IMR-90 (cell line): ENCODE measurements at regions not wholly inside any gene's neighbourhood (a gene's known extent, or its start where the extent isn't known, plus 50 kb on each side); places are given as distances from the start of the nearest gene placed in this dataset.

Source experiments
- ATAC-seq: fragments of 200-7000 bp; cut with Tn5 transposase; 2 replicates; pipeline ENCODE4 v1.9.1; 2020; ENCODE audit warnings: low read depth, mild to moderate bottlenecking, moderate library complexity
- BruUV-seq: library from RNA; stranded (reverse); fragments of 400-500 nt; replicated peaks from 2 replicates; lab custom pipeline; 2021; lab: Mats Ljungman, UMichigan
- CTCF ChIA-PET: fragments of 300-600 bp; formaldehyde crosslinking; extraction: SDS; loops from one replicate; lab custom pipeline; 2021; ENCODE audit warnings: antibody characterized with exemption; lab: Yijun Ruan, JAX
- POLR2A ChIA-PET: fragments of 300-600 bp; sonication (Branson Sonifier 250); formaldehyde crosslinking; loops from one replicate; lab custom pipeline; 2022; ENCODE audit warnings: antibody characterized with exemption; ENCODE audit not compliant: unreplicated experiment; lab: Charles Lee
- DNase-seq: peaks from one replicate; pipeline ENCODE4 v3.0.0; 2013
- H2AFZ ChIP-seq: replicated peaks from 2 replicates; pipeline ENCODE3; 2013; ENCODE audit warnings: low read length, mild to moderate bottlenecking; ENCODE audit not compliant: poor library complexity
- H2AK5ac ChIP-seq: 2 replicates; pipeline ENCODE4 v1.6.1; 2013; ENCODE audit warnings: low read depth, low read length, inconsistent platforms
- H2AK9ac ChIP-seq: replicated peaks from 2 replicates; pipeline ENCODE3; 2013; ENCODE audit warnings: mild to moderate bottlenecking, low read depth, low read length, moderate library complexity; ENCODE audit not compliant: poor library complexity
- H2BK120ac ChIP-seq: 2 replicates; pipeline ENCODE4 v1.6.1; 2013; ENCODE audit warnings: low read depth, low read length, inconsistent platforms
- H2BK15ac ChIP-seq: 3 replicates; pipeline ENCODE4 v1.6.1; 2013; ENCODE audit warnings: low read depth, low read length, inconsistent platforms
- H2BK20ac ChIP-seq: 2 replicates; pipeline ENCODE4 v1.6.1; 2013; ENCODE audit warnings: low read depth, mild to moderate bottlenecking, inconsistent platforms, low read length, moderate library complexity
- H2BK5ac ChIP-seq: 2 replicates; pipeline ENCODE4 v1.6.1; 2013; ENCODE audit warnings: mild to moderate bottlenecking, low read depth, low read length, inconsistent platforms; ENCODE audit not compliant: poor library complexity, severe bottlenecking
- H3K14ac ChIP-seq: replicated peaks from 2 replicates; pipeline ENCODE4 v1.6.1; 2013; ENCODE audit warnings: low read depth, low read length, inconsistent platforms
- H3K18ac ChIP-seq: 2 replicates; pipeline ENCODE4 v1.6.1; 2013; ENCODE audit warnings: low read depth, low read length, control low read depth
- H3K23ac ChIP-seq: 2 replicates; pipeline ENCODE4 v1.6.1; 2013; ENCODE audit warnings: low read depth, low read length, inconsistent platforms
- H3K27ac ChIP-seq: 2 replicates; pipeline ENCODE4 v1.5.1; 2013; ENCODE audit warnings: mild to moderate bottlenecking, control low read depth, low read length; ENCODE audit not compliant: insufficient read depth
- H3K27me3 ChIP-seq: 2 replicates; pipeline ENCODE4 v1.6.1; 2013; ENCODE audit warnings: low read length; ENCODE audit not compliant: control insufficient read depth, insufficient read depth
- H3K36me3 ChIP-seq: 2 replicates; pipeline ENCODE4 v1.6.1; 2013; ENCODE audit warnings: low read length, mixed read lengths; ENCODE audit not compliant: control insufficient read depth, insufficient read depth
- H3K4ac ChIP-seq: 2 replicates; pipeline ENCODE4 v1.6.1; 2013; ENCODE audit warnings: low read depth, low read length, inconsistent platforms
- H3K4me1 ChIP-seq: 2 replicates; pipeline ENCODE4 v1.6.1; 2013; ENCODE audit warnings: low read length, mixed read lengths; ENCODE audit not compliant: control insufficient read depth, insufficient read depth
- H3K4me2 ChIP-seq: 2 replicates; pipeline ENCODE4 v1.6.1; 2013; ENCODE audit warnings: low read depth, mild to moderate bottlenecking, control low read depth, low read length, moderate library complexity
- H3K4me3 ChIP-seq: 2 replicates; pipeline ENCODE4 v1.5.1; 2013; ENCODE audit warnings: low read depth, mild to moderate bottlenecking, control low read depth, low read length, moderate library complexity; ENCODE audit not compliant: insufficient read depth
- H3K56ac ChIP-seq: 2 replicates; pipeline ENCODE4 v1.6.1; 2013; ENCODE audit warnings: low read length, inconsistent platforms; ENCODE audit not compliant: insufficient read depth; ENCODE audit errors: extremely low read depth
- H3K79me1 ChIP-seq, 2 experiments: 2 replicates each; pipeline ENCODE4 v1.6.1; 2013; ENCODE audit warnings: low read length in 2 of 2, inconsistent platforms in 1 of 2, low read depth in 1 of 2
- H3K9ac ChIP-seq: 2 replicates; pipeline ENCODE4 v1.6.1; 2013; ENCODE audit warnings: low read depth, low read length, control low read depth
- H3K9me1 ChIP-seq: 2 replicates; pipeline ENCODE4 v1.6.1; 2013; ENCODE audit warnings: low read length, inconsistent platforms; ENCODE audit not compliant: insufficient read depth
- H3K9me3 ChIP-seq: 2 replicates; pipeline ENCODE4 v1.6.1; 2013; ENCODE audit warnings: low read length; ENCODE audit not compliant: control insufficient read depth, insufficient read depth
- H4K20me1 ChIP-seq: 2 replicates; pipeline ENCODE4 v1.6.1; 2013; ENCODE audit warnings: low read length, inconsistent platforms; ENCODE audit not compliant: insufficient read depth
- H4K5ac ChIP-seq: 2 replicates; pipeline ENCODE4 v1.6.1; 2013; ENCODE audit warnings: mild to moderate bottlenecking, low read depth, low read length, control low read depth
- H4K8ac ChIP-seq, 2 experiments: 2 replicates each; pipeline ENCODE4 v1.6.1; 2013; ENCODE audit warnings: low read depth in 2 of 2, low read length in 2 of 2, control low read depth in 1 of 2, inconsistent platforms in 1 of 2
- H4K91ac ChIP-seq: 2 replicates; pipeline ENCODE4 v1.6.1; 2013; ENCODE audit warnings: low read depth, low read length, inconsistent platforms; ENCODE audit not compliant: insufficient read depth
- BHLHE40 ChIP-seq: fragments of 150-350 bp; IDR thresholded peaks from 2 replicates; pipeline ENCODE4 v1.6.1; 2016; ENCODE audit warnings: mild to moderate bottlenecking, low read depth, low read length
- CEBPB ChIP-seq: IDR thresholded peaks from 2 replicates; pipeline ENCODE4 v1.6.1; 2012; ENCODE audit warnings: low read depth, low read length, improper control_type of control experiment
- CHD1 ChIP-seq: IDR thresholded peaks from 2 replicates; pipeline ENCODE4 v1.6.1; 2012; ENCODE audit warnings: low read depth, low read length, improper control_type of control experiment
- CTCF ChIP-seq: conservative IDR thresholded peaks from 2 replicates; pipeline ENCODE4 v1.5.1; 2012; ENCODE audit warnings: mild to moderate bottlenecking, low read depth, low read length, improper control_type of control experiment
- ELK1 ChIP-seq: fragments of 150-350 bp; IDR thresholded peaks from 2 replicates; pipeline ENCODE4 v1.6.1; 2016; ENCODE audit warnings: low read depth, mild to moderate bottlenecking, low read length, moderate library complexity, borderline replicate concordance
- FOS ChIP-seq: fragments of 150-350 bp; IDR thresholded peaks from 2 replicates; pipeline ENCODE4 v1.6.1; 2016; ENCODE audit warnings: low read depth, low read length
- MAFK ChIP-seq: IDR thresholded peaks from 2 replicates; pipeline ENCODE4 v1.6.1; 2012; ENCODE audit warnings: low read depth, low read length, improper control_type of control experiment
- MAZ ChIP-seq: IDR thresholded peaks from 2 replicates; pipeline ENCODE4 v1.6.1; 2012; ENCODE audit warnings: low read depth, mild to moderate bottlenecking, low read length, improper control_type of control experiment, moderate library complexity, borderline replicate concordance
- MXI1 ChIP-seq: IDR thresholded peaks from 2 replicates; pipeline ENCODE4 v1.6.1; 2012; ENCODE audit warnings: low read depth, mild to moderate bottlenecking, low read length, moderate library complexity, borderline replicate concordance
- NFE2L2 ChIP-seq: fragments of 150-350 bp; IDR thresholded peaks from 2 replicates; pipeline ENCODE4 v1.6.1; 2016; ENCODE audit warnings: low read depth, mild to moderate bottlenecking, low read length
- POLR2A ChIP-seq: IDR thresholded peaks from 2 replicates; pipeline ENCODE4 v1.6.1; 2012; ENCODE audit warnings: mild to moderate bottlenecking, low read depth, low read length
- RAD21 ChIP-seq: IDR thresholded peaks from 2 replicates; pipeline ENCODE4 v1.6.1; 2012; ENCODE audit warnings: low read length, improper control_type of control experiment
- RCOR1 ChIP-seq: IDR thresholded peaks from 2 replicates; pipeline ENCODE4 v1.6.1; 2012; ENCODE audit warnings: mild to moderate bottlenecking, low read length, improper control_type of control experiment; ENCODE audit not compliant: insufficient replicate concordance
- RFX5 ChIP-seq: IDR thresholded peaks from 2 replicates; pipeline ENCODE4 v1.8.0; 2012; ENCODE audit warnings: low read depth, mild to moderate bottlenecking, low read length, moderate library complexity
- SMC3 ChIP-seq: fragments of 150-350 bp; IDR thresholded peaks from 2 replicates; pipeline ENCODE4 v1.6.1; 2016; ENCODE audit warnings: low read depth, mild to moderate bottlenecking, antibody characterized with exemption, low read length, moderate library complexity
- USF2 ChIP-seq: fragments of 150-350 bp; IDR thresholded peaks from 2 replicates; pipeline ENCODE4 v1.6.1; 2017; ENCODE audit warnings: mild to moderate bottlenecking, antibody characterized with exemption, low read length, low read depth
- WGBS, 2 experiments: methylation state at CpG; one replicate each; pipeline versions ENCODE4 v1.1.5 to v1.1.7; 2013; ENCODE audit warnings: missing lambda C conversion rate in 2 of 2; ENCODE audit not compliant: insufficient read length in 1 of 2; ENCODE audit errors: extremely low coverage in 2 of 2; 5-methylcytosine and 5-hydroxymethylcytosine counted together
- dilution Hi-C: fragments of 300-500 bp; cut with HindIII; formaldehyde crosslinking; loops from one replicate; pipeline ENCODE4 v1.14.3; 2018; ENCODE audit warnings: low sequenced_read_pairs; ENCODE audit not compliant: unreplicated experiment
- in situ Hi-C: fragments of 300-500 bp; cut with MboI; formaldehyde crosslinking; loops from 3 replicates; pipeline ENCODE4 v1.14.3; 2019; ENCODE audit warnings: low sequenced_read_pairs, inconsistent platforms, mixed read lengths
- intact Hi-C: fragments of 100-400 bp; cut with micrococcal nuclease; formaldehyde crosslinking; loops from 2 replicates; pipeline ENCODE4 v1.10.0; 2022

GRCh38 chr20:40926928-40927327 is 101.7 kb upstream of the TOP1 start:
- no TSS peak for BruUV-seq
- CTCF ChIA-PET, result no interaction called here
- in situ Hi-C loops, result no loop called here

More at GRCh38 chr20:40926928-40927327, 101.7 kb upstream of the TOP1 start:
- no peak overlapping the region for H3K4ac ChIP-seq
- H3K9me1 ChIP-seq, result no peaks in the 10 kb centered on the region
- no peak overlapping the region for H3K56ac ChIP-seq
- no peak overlapping the region for H3K27ac ChIP-seq
- H3K23ac ChIP-seq, result no peak overlapping the region
- no peaks in the 10 kb centered on the region for H3K27me3 ChIP-seq
- H2AK9ac ChIP-seq, result no peak overlapping the region
- H4K20me1 ChIP-seq, result no peaks in the 10 kb centered on the region
- H3K9ac ChIP-seq, result no peak overlapping the region
- H4K91ac ChIP-seq, result no peak overlapping the region
- no CpG with 5 or more reads among the region's 2 CpGs for WGBS, 2 experiments
- no peak overlapping the region for H4K8ac ChIP-seq
- no peak overlapping the region for H2BK120ac ChIP-seq
- POLR2A ChIA-PET, result no interaction called here
- H3K4me2 ChIP-seq, result no peak overlapping the region
- H2BK15ac ChIP-seq, result no peak overlapping the region
- intact Hi-C loops (no loop called here), dilution Hi-C loops (no loop called here)
- no peak overlapping the region for H3K4me3 ChIP-seq
- no peak for ATAC-seq
- H3K36me3 ChIP-seq, result no peaks in the 10 kb centered on the region
- H2BK5ac ChIP-seq, result no peak overlapping the region
- H4K5ac ChIP-seq, result no peak overlapping the region
- H3K14ac ChIP-seq, result no peak overlapping the region
- no peak overlapping the region for H2AFZ ChIP-seq
- H3K9me3 ChIP-seq, result no peaks in the 10 kb centered on the region
- H2BK20ac ChIP-seq, result no peak overlapping the region
- TF ChIP-seq MAFK (no peak), NFE2L2 (no peak), MXI1 (no peak), POLR2A (no peak), ELK1 (no peak), CEBPB (no peak), CTCF (no peak), RCOR1 (no peak), USF2 (no peak), MAZ (no peak), CHD1 (no peak), RFX5 (no peak), RAD21 (no peak), SMC3 (no peak), BHLHE40 (no peak), FOS (no peak)
- H2AK5ac ChIP-seq, result no peak overlapping the region
- DNase-seq, result no peak
- H3K4me1 ChIP-seq, result no peaks in the 10 kb centered on the region
- H3K18ac ChIP-seq, result no peak overlapping the region
- no peaks in the 10 kb centered on the region for H3K79me1 ChIP-seq
